ENCODE measurements at regions not wholly inside any gene's neighbourhood (a gene's known extent, or its start where the extent isn't known, plus 50 kb on each side); places are given as distances from the start of the nearest gene placed in this dataset.

DNA sequence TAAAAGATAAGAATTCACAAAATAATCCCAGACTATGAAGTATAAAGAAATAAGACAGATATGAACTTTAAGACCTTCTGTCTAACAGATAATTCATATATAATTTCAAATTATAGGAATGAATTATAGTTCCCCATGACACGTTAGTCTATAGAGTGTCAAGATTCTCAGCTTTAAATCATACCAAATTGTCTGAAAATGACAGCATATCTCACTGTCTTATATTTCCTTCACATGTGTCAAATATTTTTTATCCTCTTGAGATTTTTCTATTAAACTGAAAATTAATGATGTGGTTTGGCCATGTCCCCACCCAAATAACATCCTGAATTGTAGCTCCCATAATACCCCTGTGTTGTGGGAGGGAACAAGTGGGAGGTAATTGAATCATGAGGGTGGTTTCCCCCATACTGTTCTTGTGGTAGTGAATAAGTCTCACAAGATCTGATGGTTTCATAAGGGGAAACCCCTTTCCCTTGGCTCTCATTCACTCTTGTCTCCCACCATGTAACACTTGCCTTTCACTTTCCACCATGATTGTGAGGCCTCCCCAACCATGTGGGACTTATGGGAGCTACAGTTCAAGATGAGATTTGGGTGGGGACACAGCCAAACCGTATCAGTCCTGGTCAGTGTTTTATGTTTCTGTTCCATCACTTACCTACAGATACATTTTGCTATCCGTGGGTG, 825.3 kb upstream of the GJE1 start:
- ATAC-seq (no peak), DNase-seq (no peak)
- POLR2A ChIA-PET, result no interaction called here
- Mint-ChIP-seq H3K27ac (no peak overlapping the region), H3K4me3 (no peak overlapping the region), H3K9me3 (ENCODE audit: insufficient read depth) (no peaks in the 10 kb centered on the region), H3K4me1 (ENCODE audit: low read depth) (no peaks in the 10 kb centered on the region), H3K36me3 (ENCODE audit: low read depth) (no peaks in the 10 kb centered on the region), H3K27me3 (ENCODE audit: low read depth) (no peaks in the 10 kb centered on the region)
- CTCF ChIA-PET, result no interaction called here

DNA sequence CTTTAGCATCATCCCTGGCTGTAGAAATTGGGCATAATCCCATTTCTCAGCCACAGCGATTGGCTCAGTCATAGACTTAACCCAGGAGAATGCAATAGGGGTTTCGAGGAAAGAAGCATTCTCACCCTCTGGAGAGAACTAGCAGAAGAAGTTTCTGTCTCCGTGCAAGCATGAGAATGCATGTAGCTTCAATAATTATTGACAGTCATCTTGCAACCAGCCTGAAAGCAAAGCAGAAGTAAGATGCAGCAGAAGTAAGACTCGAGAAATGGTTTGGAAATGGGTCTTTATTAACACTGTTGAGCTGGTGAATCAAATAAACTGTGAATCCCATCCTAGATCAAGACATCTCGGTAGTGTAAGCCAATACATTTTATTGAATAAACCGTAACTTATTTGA, 828.8 kb upstream of the GJE1 start:
- Mint-ChIP-seq H3K4me1 (ENCODE audit: low read depth) (no peaks in the 10 kb centered on the region), H3K27ac (no peak overlapping the region), H3K27me3 (ENCODE audit: low read depth) (peaks cover 2% of the 10 kb centered on the region), H3K36me3 (ENCODE audit: low read depth) (no peaks in the 10 kb centered on the region), H3K9me3 (ENCODE audit: insufficient read depth) (no peaks in the 10 kb centered on the region), H3K4me3 (no peak overlapping the region)
- ATAC-seq (no peak), DNase-seq (no peak)
- POLR2A ChIA-PET, result no interaction called here
- CTCF ChIA-PET, result no interaction called here

DNA sequence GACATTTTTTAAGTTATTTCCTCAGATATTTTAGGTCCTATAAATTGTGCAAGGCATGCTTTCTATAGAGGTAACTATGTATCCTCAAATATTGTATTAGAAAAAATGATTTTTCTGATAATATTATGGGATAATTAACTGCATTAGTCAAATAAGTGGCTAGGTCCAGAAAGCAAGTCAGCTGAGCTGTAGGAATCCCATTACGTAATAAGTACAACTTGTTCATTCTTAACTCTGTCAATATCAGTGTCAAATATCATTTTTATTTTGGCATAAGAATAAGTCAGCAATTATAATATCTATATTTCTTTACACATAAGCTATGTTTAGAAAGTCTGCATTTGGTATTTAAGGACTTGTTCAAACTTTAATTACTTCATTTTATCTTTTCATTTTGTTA, 830.9 kb upstream of the GJE1 start:
- H3K36me3 Mint-ChIP-seq (ENCODE audit: low read depth), result no peaks in the 10 kb centered on the region
- no peaks in the 10 kb centered on the region for H3K4me1 Mint-ChIP-seq (ENCODE audit: low read depth)
- H3K27ac Mint-ChIP-seq, result no peak overlapping the region
- ATAC-seq (no peak), DNase-seq (no peak)
- H3K9me3 Mint-ChIP-seq (ENCODE audit: insufficient read depth), result no peaks in the 10 kb centered on the region
- CTCF ChIA-PET, result no interaction called here
- peaks cover 2% of the 10 kb centered on the region for H3K27me3 Mint-ChIP-seq (ENCODE audit: low read depth)
- POLR2A ChIA-PET, result no interaction called here
- H3K4me3 Mint-ChIP-seq, result no peak overlapping the region

DNA sequence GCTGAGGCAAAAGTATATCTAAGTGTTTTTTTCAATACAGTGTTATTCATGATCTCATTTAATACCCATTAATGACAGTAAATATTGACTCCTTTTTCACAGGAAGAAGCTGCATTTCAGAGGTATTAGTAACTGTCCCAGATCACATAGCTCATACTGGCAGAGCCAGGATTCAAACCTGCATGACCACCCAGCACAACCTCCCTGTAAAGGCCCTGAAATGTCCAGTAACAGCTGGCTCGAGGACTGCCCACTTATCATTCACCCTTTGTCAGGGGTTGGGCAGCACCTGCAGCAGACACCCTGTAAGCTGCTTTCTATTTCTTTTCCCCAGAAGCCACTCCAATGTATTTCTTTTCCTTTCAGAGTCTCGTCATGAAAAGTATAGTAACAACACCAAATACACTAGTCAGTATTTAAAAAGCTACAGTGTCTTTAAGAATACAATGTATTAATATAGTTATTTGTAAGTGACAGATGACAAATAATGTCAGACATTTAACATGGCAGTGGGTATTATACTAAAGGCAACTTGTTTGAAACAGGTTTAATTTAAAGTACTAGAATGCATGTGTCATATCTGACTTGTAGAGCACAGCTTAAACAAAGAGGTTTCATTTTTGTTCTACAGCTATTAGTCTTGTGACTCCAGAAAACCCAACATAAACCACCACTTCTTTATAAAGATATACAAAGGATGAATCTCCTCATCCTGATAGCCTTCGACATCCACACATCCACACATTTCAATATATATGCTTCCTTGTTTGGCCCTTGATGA, 841.6 kb upstream of the GJE1 start:
- Mint-ChIP-seq H3K27me3 (ENCODE audit: low read depth) (no peaks in the 10 kb centered on the region), H3K9me3 (ENCODE audit: insufficient read depth) (no peaks in the 10 kb centered on the region), H3K4me1 (ENCODE audit: low read depth) (no peaks in the 10 kb centered on the region), H3K27ac (no peak overlapping the region), H3K36me3 (ENCODE audit: low read depth) (no peaks in the 10 kb centered on the region), H3K4me3 (no peak overlapping the region)
- DNase-seq (no peak), ATAC-seq (no peak)
- CTCF ChIA-PET, result no interaction called here
- POLR2A ChIA-PET, result no interaction called here

DNA sequence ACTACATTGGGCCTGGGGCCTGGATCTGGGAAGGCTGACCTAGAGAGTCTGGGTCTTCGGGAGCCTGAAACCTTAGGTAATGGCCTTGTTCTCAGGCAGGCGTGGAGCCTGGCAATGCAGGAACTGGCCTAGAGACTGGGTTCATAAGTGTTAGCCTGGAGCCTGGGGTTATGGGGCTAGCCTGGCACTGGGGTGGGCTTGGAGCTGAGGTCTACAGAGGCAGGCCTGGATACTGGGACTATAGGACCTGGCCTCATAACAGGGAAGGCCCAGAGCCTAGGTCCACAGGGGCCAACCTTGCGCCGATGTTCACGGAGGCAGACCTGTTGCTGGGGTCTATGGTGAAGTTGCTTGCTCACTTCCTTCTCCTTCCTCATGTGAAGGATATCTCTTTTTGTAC, 843.8 kb upstream of the GJE1 start:
- no peak for DNase-seq
- ChIA-PET CTCF (no interaction called here), POLR2A (no interaction called here)
- ATAC-seq, result no peak
- no peaks in the 10 kb centered on the region for H3K4me1 Mint-ChIP-seq (ENCODE audit: low read depth)
- no peaks in the 10 kb centered on the region for H3K36me3 Mint-ChIP-seq (ENCODE audit: low read depth)
- H3K27ac Mint-ChIP-seq, result no peak overlapping the region
- H3K9me3 Mint-ChIP-seq (ENCODE audit: insufficient read depth), result no peaks in the 10 kb centered on the region
- no peaks in the 10 kb centered on the region for H3K27me3 Mint-ChIP-seq (ENCODE audit: low read depth)
- no peak overlapping the region for H3K4me3 Mint-ChIP-seq

DNA sequence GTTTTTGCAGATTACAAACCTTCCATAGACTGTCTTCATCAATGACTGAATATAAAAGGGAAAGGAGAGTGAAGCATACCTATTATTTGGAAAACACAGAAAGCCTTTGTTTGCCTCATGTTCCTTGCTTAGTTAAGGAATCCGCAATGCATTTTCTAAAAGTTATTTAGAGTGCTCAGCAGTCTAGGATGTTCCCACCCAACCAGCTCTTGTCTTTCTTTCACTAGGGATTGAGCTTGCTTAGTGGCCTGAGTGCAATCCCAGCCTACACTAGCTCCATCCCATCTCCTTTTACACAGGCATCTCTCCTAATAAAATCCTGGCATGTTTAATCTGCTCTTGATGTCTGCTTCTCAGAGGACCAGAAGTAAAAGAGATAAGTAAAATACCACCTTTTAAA, 850.5 kb upstream of the GJE1 start:
- DNase-seq (no peak), ATAC-seq (no peak)
- no peaks in the 10 kb centered on the region for H3K36me3 Mint-ChIP-seq (ENCODE audit: low read depth)
- no peaks in the 10 kb centered on the region for H3K27me3 Mint-ChIP-seq (ENCODE audit: low read depth)
- ChIA-PET POLR2A (no interaction called here), CTCF (no interaction called here)
- H3K27ac Mint-ChIP-seq, result no peak overlapping the region
- H3K9me3 Mint-ChIP-seq (ENCODE audit: insufficient read depth), result no peaks in the 10 kb centered on the region
- H3K4me3 Mint-ChIP-seq, result no peak overlapping the region
- H3K4me1 Mint-ChIP-seq (ENCODE audit: low read depth), result no peaks in the 10 kb centered on the region

DNA sequence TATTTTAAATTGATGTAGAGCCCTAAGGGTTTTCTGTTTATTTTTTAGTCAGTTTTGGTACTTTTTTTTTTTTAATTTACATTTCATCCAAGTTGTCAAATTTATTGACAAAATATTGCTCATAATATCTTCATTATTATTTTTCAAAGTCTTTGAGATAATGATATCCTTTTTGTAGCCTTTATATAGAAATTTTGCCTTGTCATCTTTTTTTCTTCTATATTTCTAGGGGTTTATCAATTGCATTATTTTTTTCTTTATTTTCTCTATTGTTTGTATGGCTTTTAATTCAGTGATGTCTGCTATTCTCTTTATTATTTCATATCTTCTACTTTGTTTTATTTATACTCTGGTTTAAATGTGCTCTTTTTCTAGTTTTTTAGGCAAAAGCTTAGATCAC, 863.0 kb upstream of the GJE1 start:
- Mint-ChIP-seq H3K27ac (no peak overlapping the region), H3K9me3 (ENCODE audit: insufficient read depth) (no peaks in the 10 kb centered on the region), H3K4me1 (ENCODE audit: low read depth) (no peaks in the 10 kb centered on the region), H3K36me3 (ENCODE audit: low read depth) (no peaks in the 10 kb centered on the region), H3K27me3 (ENCODE audit: low read depth) (no peaks in the 10 kb centered on the region), H3K4me3 (no peak overlapping the region)
- POLR2A ChIA-PET, result no interaction called here
- CTCF ChIA-PET, result no interaction called here
- no peak for ATAC-seq
- DNase-seq, result no peak

DNA sequence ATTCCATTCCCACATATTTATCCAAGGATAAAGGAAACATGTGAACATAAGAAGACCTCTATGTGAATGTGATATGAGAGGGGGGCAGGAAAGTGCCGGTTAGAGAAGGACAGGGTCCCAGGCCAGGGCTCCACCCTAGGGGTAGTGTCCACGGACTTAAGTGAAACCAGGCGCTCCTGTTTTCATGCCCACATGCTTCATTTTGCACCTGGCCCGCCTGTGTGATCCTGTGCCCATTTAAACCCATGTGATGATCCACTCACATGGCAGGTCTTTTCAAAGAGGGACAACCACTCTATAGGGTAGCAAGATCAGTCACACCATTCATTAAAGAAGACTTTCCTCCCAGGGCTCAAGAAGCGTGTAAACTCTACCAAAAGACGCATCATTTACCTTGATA, 865.3 kb upstream of the GJE1 start:
- Mint-ChIP-seq H3K27me3 (ENCODE audit: low read depth) (no peaks in the 10 kb centered on the region), H3K36me3 (ENCODE audit: low read depth) (no peaks in the 10 kb centered on the region), H3K9me3 (ENCODE audit: insufficient read depth) (no peaks in the 10 kb centered on the region), H3K4me1 (ENCODE audit: low read depth) (no peaks in the 10 kb centered on the region), H3K27ac (no peak overlapping the region), H3K4me3 (no peak overlapping the region)
- CTCF ChIA-PET, result no interaction called here
- DNase-seq (no peak), ATAC-seq (no peak)
- POLR2A ChIA-PET, result no interaction called here

- Mint-ChIP-seq H3K27me3 (ENCODE audit: low read depth) (no peaks in the 10 kb centered on the region), H3K36me3 (ENCODE audit: low read depth) (no peaks in the 10 kb centered on the region)
Observed at GRCh38 chr6:141265756-141266623, 866.7 kb upstream of the GJE1 start.

DNA sequence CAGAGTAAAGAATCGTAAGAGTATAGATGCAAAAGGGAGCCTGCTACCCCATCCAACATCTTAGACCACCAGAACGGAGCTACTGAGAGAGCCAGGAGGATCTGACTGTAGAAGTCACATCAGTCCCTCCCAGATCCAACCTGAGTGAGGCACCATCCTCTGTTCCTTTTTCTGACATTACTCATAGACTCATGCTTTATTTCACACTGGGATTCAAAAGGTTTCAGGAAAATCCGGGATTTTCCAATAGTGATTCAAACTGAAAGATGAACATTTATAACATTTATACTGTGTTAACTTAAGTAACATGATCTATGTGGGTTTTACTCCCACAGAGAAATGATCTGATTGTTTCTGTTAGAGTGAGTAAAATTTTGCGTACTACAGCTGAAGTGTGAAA, 868.6 kb upstream of the GJE1 start:
- CTCF ChIA-PET, result no interaction called here
- H3K4me1 Mint-ChIP-seq (ENCODE audit: low read depth), result no peaks in the 10 kb centered on the region
- H3K27me3 Mint-ChIP-seq (ENCODE audit: low read depth), result no peaks in the 10 kb centered on the region
- H3K4me3 Mint-ChIP-seq, result no peak overlapping the region
- POLR2A ChIA-PET, result no interaction called here
- H3K36me3 Mint-ChIP-seq (ENCODE audit: low read depth), result no peaks in the 10 kb centered on the region
- no peak for ATAC-seq
- DNase-seq, result no peak
- no peaks in the 10 kb centered on the region for H3K9me3 Mint-ChIP-seq (ENCODE audit: insufficient read depth)
- no peak overlapping the region for H3K27ac Mint-ChIP-seq

More at GRCh38 chr6:141265756-141266623, 866.7 kb upstream of the GJE1 start:
- no peak overlapping the region for H3K4me3 Mint-ChIP-seq
- ChIA-PET POLR2A (no interaction called here), CTCF (no interaction called here)
- DNase-seq (no peak), ATAC-seq (no peak)
- H3K4me1 Mint-ChIP-seq (ENCODE audit: low read depth), result no peaks in the 10 kb centered on the region
- H3K9me3 Mint-ChIP-seq (ENCODE audit: insufficient read depth), result no peaks in the 10 kb centered on the region
- H3K27ac Mint-ChIP-seq, result no peak overlapping the region

DNA sequence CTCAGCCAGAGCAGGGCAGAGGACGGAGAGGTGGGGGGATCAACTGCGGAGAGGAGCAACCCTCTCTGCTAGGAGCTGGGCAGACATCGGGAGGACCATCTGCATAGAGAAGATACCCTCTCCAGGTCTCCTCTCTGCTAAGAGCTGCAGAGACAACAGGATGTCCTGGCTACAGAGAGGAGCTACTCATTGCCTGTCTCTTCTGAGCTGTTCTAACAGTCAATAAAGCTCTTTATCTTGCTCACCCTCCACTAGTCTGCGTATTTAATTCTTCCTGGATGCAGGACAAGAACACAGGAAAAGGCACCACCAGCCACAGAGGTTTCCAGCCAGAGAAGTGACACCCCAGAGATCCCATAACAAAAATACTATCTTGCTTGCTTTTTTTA, 871.1 kb upstream of the GJE1 start:
- no peak overlapping the region for H3K4me3 Mint-ChIP-seq
- no peak for ATAC-seq

GRCh38 chr6:141261016-141261671, 871.6 kb upstream of the GJE1 start:
- ChIA-PET POLR2A (no interaction called here), CTCF (no interaction called here)
- ATAC-seq (no peak), DNase-seq (no peak)
- H3K27ac Mint-ChIP-seq, result no peak overlapping the region
- H3K36me3 Mint-ChIP-seq (ENCODE audit: low read depth), result no peaks in the 10 kb centered on the region
- no peaks in the 10 kb centered on the region for H3K9me3 Mint-ChIP-seq (ENCODE audit: insufficient read depth)
- H3K4me3 Mint-ChIP-seq, result no peak overlapping the region
- no peaks in the 10 kb centered on the region for H3K4me1 Mint-ChIP-seq (ENCODE audit: low read depth)
- no peaks in the 10 kb centered on the region for H3K27me3 Mint-ChIP-seq (ENCODE audit: low read depth)

More for the DNA sequence above, 871.1 kb upstream of the GJE1 start:
- no peak overlapping the region for H3K27ac Mint-ChIP-seq
- ChIA-PET POLR2A (no interaction called here), CTCF (no interaction called here)
- no peak for DNase-seq
- no peaks in the 10 kb centered on the region for H3K4me1 Mint-ChIP-seq (ENCODE audit: low read depth)
- H3K36me3 Mint-ChIP-seq (ENCODE audit: low read depth), result no peaks in the 10 kb centered on the region
- H3K9me3 Mint-ChIP-seq (ENCODE audit: insufficient read depth), result no peaks in the 10 kb centered on the region
- H3K27me3 Mint-ChIP-seq (ENCODE audit: low read depth), result no peaks in the 10 kb centered on the region

All from activated CD8-positive, alpha-beta T cell treated with anti-CD3 and anti-CD28 coated beads, Interleukin-2, amount 10 ng/mL, durations not matched to agents 7 days and 5 days (primary cell).